Thyroid gland (tissue), 4 donors: ENCODE measurements at regions not wholly inside any gene's neighbourhood (a gene's known extent, or its start where the extent isn't known, plus 50 kb on each side); places are given as distances from the start of the nearest gene placed in this dataset.

Experiments
- CTCF ChIP-seq, 6 experiments: fragments of 200-600 bp in 3 of 6; fragments of 450-650 bp in 3 of 6; sonication (generic) in 3 of 6; IDR thresholded peaks; one replicate each; pipeline ENCODE4 v1.5.1; 2016 to 2019; ENCODE audit warnings: antibody characterized with exemption in 6 of 6, mild to moderate bottlenecking in 2 of 6, inconsistent platforms in 1 of 6, moderate library complexity in 1 of 6
- POLR2A ChIP-seq, 2 donors: fragments of 450-650 bp; IDR thresholded peaks; one replicate each; pipeline ENCODE4 v1.6.1; 2017; ENCODE audit warnings: antibody characterized with exemption in 2 of 2, mild to moderate bottlenecking in 2 of 2, moderate library complexity in 1 of 2

DNA sequence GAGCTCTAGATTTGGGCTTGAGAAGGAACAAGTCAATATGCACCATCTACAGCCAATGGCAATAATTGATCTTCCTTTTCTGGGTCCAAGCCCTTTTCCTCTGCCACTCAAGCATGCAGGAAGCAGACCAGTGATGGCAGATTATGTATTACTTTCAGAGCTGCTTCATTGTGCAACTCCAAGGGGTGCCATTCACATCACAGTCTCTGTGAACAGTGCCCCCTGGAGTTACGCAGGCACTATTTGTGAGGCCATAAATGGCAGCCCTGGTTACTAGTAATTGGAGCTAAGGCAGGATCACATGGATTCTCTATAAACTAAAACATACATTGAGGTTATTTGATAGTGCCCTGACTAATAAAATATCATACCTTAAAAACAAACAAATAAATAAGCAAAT lies 313.4 kb upstream of the SLC7A11 start:
- TF ChIP-seq CTCF (IDR thresholded peaks at IDR 0.05) (no peak), POLR2A (IDR thresholded peaks at IDR 0.05) (no peak)
